Coronary artery (tissue), 2 donors: ENCODE measurements at regions not wholly inside any gene's neighbourhood (a gene's known extent, or its start where the extent isn't known, plus 50 kb on each side); places are given as distances from the start of the nearest gene placed in this dataset.
A peak's percentile ranks its signal among the peaks of the same experiment; 100 is the strongest.

Experiments
- DNase-seq: peaks from one replicate; pipeline ENCODE4 v3.0.0-alpha.2; 2017; ENCODE audit warnings: low spot score
- H3K27ac ChIP-seq, 2 donors: fragments of 200-600 bp; sonication (generic); one replicate each; pipeline ENCODE4 v1.5.1; 2016 to 2019
- H3K4me3 ChIP-seq: fragments of 200-600 bp; sonication (generic); 2 replicates; pipeline ENCODE4 v1.5.1; 2016; ENCODE audit warnings: mild to moderate bottlenecking, moderate library complexity
- CTCF ChIP-seq: fragments of 200-600 bp; sonication (generic); IDR thresholded peaks from one replicate; pipeline ENCODE4 v1.5.1; 2019; ENCODE audit warnings: antibody characterized with exemption

- DNase-seq = no peak
- no peak for TF ChIP-seq CTCF
- H3K27ac ChIP-seq = no peak overlapping the region
- H3K4me3 ChIP-seq = no peak overlapping the region
Observed at GRCh38 chr9:102069969-102070368, 331.5 kb upstream of the GRIN3A start.

- TF ChIP-seq CTCF = no peak
- H3K4me3 ChIP-seq = no peak overlapping the region
- no peak overlapping the region for H3K27ac ChIP-seq
- no peak for DNase-seq
Observed at GRCh38 chr9:102054811-102055210, 316.4 kb upstream of the GRIN3A start.

- no peak for DNase-seq
- TF ChIP-seq CTCF = no peak
- Histone ChIP-seq H3K27ac (no peak overlapping the region), H3K4me3 (peak overlapping the region; percentile 4)
Observed at GRCh38 chr9:102049586-102050246, 311.3 kb upstream of the GRIN3A start.

- TF ChIP-seq CTCF = no peak
- H3K27ac ChIP-seq = no peak overlapping the region
- no peak for DNase-seq
- no peak overlapping the region for H3K4me3 ChIP-seq
Observed at GRCh38 chr9:102047549-102047948, 309.1 kb upstream of the GRIN3A start.

- Histone ChIP-seq H3K4me3 (no peak overlapping the region), H3K27ac (no peak overlapping the region)
- no peak for TF ChIP-seq CTCF
- no peak for DNase-seq
Observed at GRCh38 chr9:102044133-102044532, 305.7 kb upstream of the GRIN3A start.

- no peak for TF ChIP-seq CTCF
- H3K27ac ChIP-seq = no peak overlapping the region
- H3K4me3 ChIP-seq = no peak overlapping the region
- no peak for DNase-seq
Observed at GRCh38 chr9:102038006-102038405, 299.6 kb upstream of the GRIN3A start.

- H3K27ac ChIP-seq = no peak overlapping the region
- no peak for DNase-seq
Observed at GRCh38 chr9:102035929-102036328, 297.5 kb upstream of the GRIN3A start.

More at GRCh38 chr9:102035929-102036328, 297.5 kb upstream of the GRIN3A start:
- TF ChIP-seq CTCF = no peak
- H3K4me3 ChIP-seq = no peak overlapping the region
